ENCODE measurements at regions not wholly inside any gene's neighbourhood (a gene's known extent, or its start where the extent isn't known, plus 50 kb on each side); places are given as distances from the start of the nearest gene placed in this dataset.
"Not testable (repeated sequence)": the region's sequence is repeated elsewhere in the genome, so short reads cannot be mapped to it uniquely, and the experiment has no call there.

- Histone ChIP-seq H3K9me3 (ENCODE audit: low read length) (no peaks in the 10 kb centered on the region), H3K27me3 (ENCODE audit: control insufficient read depth in 1 of 2, insufficient read depth in 2 of 2, low read length in 2 of 2) (no peaks in the 10 kb centered on the region), H3K9ac (ENCODE audit: low read length) (no peak overlapping the region), H3K27ac (ENCODE audit: low read depth, low read length) (no peak overlapping the region), H3K4me1 (ENCODE audit: insufficient read depth, low read length) (peaks cover 20% of the 10 kb centered on the region), H3K4me3 (ENCODE audit: low read depth in 1 of 2, low read length in 2 of 2) (no peak overlapping the region), H3K36me3 (ENCODE audit: insufficient read depth, low read length) (no peaks in the 10 kb centered on the region)
Observed at GRCh38 chr2:65605743-65606058, 173.3 kb upstream of the SPRED2 start.

GRCh38 chr2:65605058-65605742, 172.8 kb upstream of the SPRED2 start:
- Histone ChIP-seq H3K4me3 (ENCODE audit: low read depth in 1 of 2, low read length in 2 of 2) (no peak overlapping the region), H3K36me3 (ENCODE audit: insufficient read depth, low read length) (no peaks in the 10 kb centered on the region), H3K9me3 (ENCODE audit: low read length) (no peaks in the 10 kb centered on the region), H3K9ac (ENCODE audit: low read length) (no peak overlapping the region), H3K27me3 (ENCODE audit: control insufficient read depth in 1 of 2, insufficient read depth in 2 of 2, low read length in 2 of 2) (no peaks in the 10 kb centered on the region), H3K4me1 (ENCODE audit: insufficient read depth, low read length) (peaks cover 20% of the 10 kb centered on the region), H3K27ac (ENCODE audit: low read depth, low read length) (no peak overlapping the region)

- Histone ChIP-seq H3K4me1 (ENCODE audit: insufficient read depth, low read length) (peaks cover 20% of the 10 kb centered on the region), H3K36me3 (ENCODE audit: insufficient read depth, low read length) (no peaks in the 10 kb centered on the region), H3K9ac (ENCODE audit: low read length) (no peak overlapping the region), H3K27me3 (ENCODE audit: control insufficient read depth in 1 of 2, insufficient read depth in 2 of 2, low read length in 2 of 2) (no peaks in the 10 kb centered on the region), H3K9me3 (ENCODE audit: low read length) (no peaks in the 10 kb centered on the region), H3K27ac (ENCODE audit: low read depth, low read length) (no peak overlapping the region), H3K4me3 (ENCODE audit: low read depth in 1 of 2, low read length in 2 of 2) (no peak overlapping the region)
Observed at GRCh38 chr2:65604246-65604645, 171.8 kb upstream of the SPRED2 start.

GRCh38 chr2:65602603-65603235, 170.3 kb upstream of the SPRED2 start:
- Histone ChIP-seq H3K4me3 (ENCODE audit: low read depth in 1 of 2, low read length in 2 of 2) (no peak overlapping the region), H3K4me1 (ENCODE audit: insufficient read depth, low read length) (peaks cover 20% of the 10 kb centered on the region), H3K27me3 (ENCODE audit: control insufficient read depth in 1 of 2, insufficient read depth in 2 of 2, low read length in 2 of 2) (no peaks in the 10 kb centered on the region), H3K27ac (ENCODE audit: low read depth, low read length) (no peak overlapping the region), H3K36me3 (ENCODE audit: insufficient read depth, low read length) (no peaks in the 10 kb centered on the region), H3K9me3 (ENCODE audit: low read length) (no peaks in the 10 kb centered on the region), H3K9ac (ENCODE audit: low read length) (no peak overlapping the region)

GRCh38 chr2:65600871-65601270, 168.5 kb upstream of the SPRED2 start:
- H3K4me1 ChIP-seq (ENCODE audit: insufficient read depth, low read length), result peaks cover 18% of the 10 kb centered on the region
- not testable (repeated sequence) for H3K36me3 ChIP-seq (ENCODE audit: insufficient read depth, low read length); H3K9me3 ChIP-seq (ENCODE audit: low read length); H3K27me3 ChIP-seq (ENCODE audit: control insufficient read depth in 1 of 2, insufficient read depth in 2 of 2, low read length in 2 of 2); H3K4me3 ChIP-seq (ENCODE audit: low read depth in 1 of 2, low read length in 2 of 2); H3K9ac ChIP-seq (ENCODE audit: low read length); H3K27ac ChIP-seq (ENCODE audit: low read depth, low read length)

GRCh38 chr2:65600351-65600750, 168.0 kb upstream of the SPRED2 start:
- not testable (repeated sequence) for H3K9me3 ChIP-seq (ENCODE audit: low read length); H3K4me3 ChIP-seq (ENCODE audit: low read depth in 1 of 2, low read length in 2 of 2); H3K27ac ChIP-seq (ENCODE audit: low read depth, low read length); H3K27me3 ChIP-seq (ENCODE audit: control insufficient read depth in 1 of 2, insufficient read depth in 2 of 2, low read length in 2 of 2); H3K36me3 ChIP-seq (ENCODE audit: insufficient read depth, low read length); H3K9ac ChIP-seq (ENCODE audit: low read length)
- peaks cover 13% of the 10 kb centered on the region for H3K4me1 ChIP-seq (ENCODE audit: insufficient read depth, low read length)

GRCh38 chr2:65599693-65600092, 167.3 kb upstream of the SPRED2 start:
- H3K27ac ChIP-seq (ENCODE audit: low read depth, low read length), result no peak overlapping the region
- no peaks in the 10 kb centered on the region for H3K9me3 ChIP-seq (ENCODE audit: low read length)
- H3K4me3 ChIP-seq (ENCODE audit: low read depth in 1 of 2, low read length in 2 of 2), result no peak overlapping the region
- H3K36me3 ChIP-seq (ENCODE audit: insufficient read depth, low read length), result no peaks in the 10 kb centered on the region
- peaks cover 8% of the 10 kb centered on the region for H3K4me1 ChIP-seq (ENCODE audit: insufficient read depth, low read length)
- H3K9ac ChIP-seq (ENCODE audit: low read length), result no peak overlapping the region
- no peaks in the 10 kb centered on the region for H3K27me3 ChIP-seq (ENCODE audit: control insufficient read depth in 1 of 2, insufficient read depth in 2 of 2, low read length in 2 of 2)

- H3K27ac ChIP-seq (ENCODE audit: low read depth, low read length), result no peak overlapping the region
- no peaks in the 10 kb centered on the region for H3K36me3 ChIP-seq (ENCODE audit: insufficient read depth, low read length)
- no peaks in the 10 kb centered on the region for H3K9me3 ChIP-seq (ENCODE audit: low read length)
- no peak overlapping the region for H3K9ac ChIP-seq (ENCODE audit: low read length)
- no peaks in the 10 kb centered on the region for H3K27me3 ChIP-seq (ENCODE audit: control insufficient read depth in 1 of 2, insufficient read depth in 2 of 2, low read length in 2 of 2)
- peaks cover 8% of the 10 kb centered on the region for H3K4me1 ChIP-seq (ENCODE audit: insufficient read depth, low read length)
- no peak overlapping the region for H3K4me3 ChIP-seq (ENCODE audit: low read depth in 1 of 2, low read length in 2 of 2)
Observed at GRCh38 chr2:65598996-65599395, 166.6 kb upstream of the SPRED2 start.

- Histone ChIP-seq H3K4me3 (ENCODE audit: low read depth in 1 of 2, low read length in 2 of 2) (no peak overlapping the region), H3K27ac (ENCODE audit: low read depth, low read length) (no peak overlapping the region), H3K9ac (ENCODE audit: low read length) (no peak overlapping the region), H3K27me3 (ENCODE audit: control insufficient read depth in 1 of 2, insufficient read depth in 2 of 2, low read length in 2 of 2) (no peaks in the 10 kb centered on the region), H3K4me1 (ENCODE audit: insufficient read depth, low read length) (peaks cover 8% of the 10 kb centered on the region), H3K9me3 (ENCODE audit: low read length) (no peaks in the 10 kb centered on the region), H3K36me3 (ENCODE audit: insufficient read depth, low read length) (no peaks in the 10 kb centered on the region)
Observed at GRCh38 chr2:65598264-65598663, 165.9 kb upstream of the SPRED2 start.

- no peak overlapping the region for H3K4me3 ChIP-seq (ENCODE audit: low read depth in 1 of 2, low read length in 2 of 2)
- H3K9me3 ChIP-seq (ENCODE audit: low read length), result no peaks in the 10 kb centered on the region
- no peak overlapping the region for H3K9ac ChIP-seq (ENCODE audit: low read length)
- no peaks in the 10 kb centered on the region for H3K4me1 ChIP-seq (ENCODE audit: insufficient read depth, low read length)
- H3K27me3 ChIP-seq (ENCODE audit: control insufficient read depth in 1 of 2, insufficient read depth in 2 of 2, low read length in 2 of 2), result no peaks in the 10 kb centered on the region
- H3K36me3 ChIP-seq (ENCODE audit: insufficient read depth, low read length), result no peaks in the 10 kb centered on the region
- H3K27ac ChIP-seq (ENCODE audit: low read depth, low read length), result no peak overlapping the region
Observed at GRCh38 chr2:65595630-65596029, 163.2 kb upstream of the SPRED2 start.

GRCh38 chr2:65594150-65594549, 161.8 kb upstream of the SPRED2 start:
- Histone ChIP-seq H3K36me3 (ENCODE audit: insufficient read depth, low read length) (no peaks in the 10 kb centered on the region), H3K4me3 (ENCODE audit: low read depth in 1 of 2, low read length in 2 of 2) (no peak overlapping the region), H3K9me3 (ENCODE audit: low read length) (no peaks in the 10 kb centered on the region), H3K4me1 (ENCODE audit: insufficient read depth, low read length) (no peaks in the 10 kb centered on the region), H3K9ac (ENCODE audit: low read length) (no peak overlapping the region), H3K27ac (ENCODE audit: low read depth, low read length) (no peak overlapping the region), H3K27me3 (ENCODE audit: control insufficient read depth in 1 of 2, insufficient read depth in 2 of 2, low read length in 2 of 2) (no peaks in the 10 kb centered on the region)

GRCh38 chr2:65589667-65590066, 157.3 kb upstream of the SPRED2 start:
- Histone ChIP-seq H3K9ac (ENCODE audit: low read length) (no peak overlapping the region), H3K9me3 (ENCODE audit: low read length) (no peaks in the 10 kb centered on the region), H3K4me3 (ENCODE audit: low read depth in 1 of 2, low read length in 2 of 2) (no peak overlapping the region), H3K27me3 (ENCODE audit: control insufficient read depth in 1 of 2, insufficient read depth in 2 of 2, low read length in 2 of 2) (no peaks in the 10 kb centered on the region), H3K27ac (ENCODE audit: low read depth, low read length) (no peak overlapping the region), H3K4me1 (ENCODE audit: insufficient read depth, low read length) (no peaks in the 10 kb centered on the region), H3K36me3 (ENCODE audit: insufficient read depth, low read length) (no peaks in the 10 kb centered on the region)

Measured in muscle layer of colon (tissue), 2 donors.